HT1080 (cell line): ENCODE measurements at regions not wholly inside any gene's neighbourhood (a gene's known extent, or its start where the extent isn't known, plus 50 kb on each side); places are given as distances from the start of the nearest gene placed in this dataset.

Source experiments
- DNase-seq: peaks from one replicate; pipeline ENCODE4 v3.0.0-alpha.2; 2015; ENCODE audit warnings: low read depth

GRCh38 chr2:11920993-11921583, 174.7 kb downstream of the LPIN1 start:
- no peak for DNase-seq

GRCh38 chr2:11922294-11922693, 175.9 kb downstream of the LPIN1 start:
- no peak for DNase-seq

- no peak for DNase-seq
These were observed 177.5 kb downstream of the LPIN1 start for GRCh38 chr2:11923935-11924334.

GRCh38 chr2:11925295-11926066, 179.0 kb downstream of the LPIN1 start:
- no peak for DNase-seq

- DNase-seq, result no peak
These were observed 183.9 kb downstream of the LPIN1 start for GRCh38 chr2:11930211-11930761.

- DNase-seq, result no peak
These were observed 185.6 kb downstream of the LPIN1 start for GRCh38 chr2:11932048-11932512.

GRCh38 chr2:11932962-11933361, 186.5 kb downstream of the LPIN1 start:
- DNase-seq, result no peak

GRCh38 chr2:11933854-11934253, 187.4 kb downstream of the LPIN1 start:
- no peak for DNase-seq

- DNase-seq, result no peak
These were observed 190.3 kb downstream of the LPIN1 start for GRCh38 chr2:11936761-11937160.

GRCh38 chr2:11938196-11938595, 191.8 kb downstream of the LPIN1 start:
- DNase-seq, result no peak

- no peak for DNase-seq
These were observed 193.1 kb downstream of the LPIN1 start for GRCh38 chr2:11939523-11939922.

GRCh38 chr2:11940121-11940743, 193.8 kb downstream of the LPIN1 start:
- DNase-seq, result no peak

GRCh38 chr2:11940799-11941198, 194.4 kb downstream of the LPIN1 start:
- DNase-seq, result no peak

GRCh38 chr2:11941201-11942177, 195.1 kb downstream of the LPIN1 start:
- no peak for DNase-seq

- no peak for DNase-seq
These were observed 195.7 kb downstream of the LPIN1 start for GRCh38 chr2:11942178-11942569.

GRCh38 chr2:11944311-11944710, 197.9 kb downstream of the LPIN1 start:
- no peak for DNase-seq

- DNase-seq, result peak; percentile 20
These were observed 199.0 kb downstream of the LPIN1 start for GRCh38 chr2:11945139-11946126.

GRCh38 chr2:11947956-11948355, 201.5 kb downstream of the LPIN1 start:
- no peak for DNase-seq

GRCh38 chr2:11949732-11950523, 203.5 kb downstream of the LPIN1 start:
- peak; percentile 85 for DNase-seq
